GM18507 (cell line): ENCODE measurements at regions not wholly inside any gene's neighbourhood (a gene's known extent, or its start where the extent isn't known, plus 50 kb on each side); places are given as distances from the start of the nearest gene placed in this dataset.

Experiments used
- DNase-seq: peaks from one replicate; pipeline ENCODE4 v3.0.0; 2011; ENCODE audit warnings: low read depth; ENCODE audit not compliant: insufficient read length; ENCODE audit errors: extremely low spot score
- FAIRE-seq: peaks from 2 replicates; lab custom pipeline; 2011; peaks lifted over from hg19 to GRCh38; lab: Jason Lieb, UNC

- no peak for DNase-seq
- FAIRE-seq: no peak
Measured at GRCh38 chr11:19359221-19360000, 118.7 kb upstream of the E2F8 start.

- FAIRE-seq: no peak
- DNase-seq: no peak
Measured at GRCh38 chr11:19357943-19358342, 117.2 kb upstream of the E2F8 start.

GRCh38 chr11:19355601-19356000, 114.9 kb upstream of the E2F8 start:
- DNase-seq: no peak
- no peak for FAIRE-seq

- DNase-seq (no peak), FAIRE-seq (no peak)
Measured at GRCh38 chr11:19353287-19353850, 112.6 kb upstream of the E2F8 start.

- FAIRE-seq (no peak), DNase-seq (no peak)
Measured at GRCh38 chr11:19352771-19353160, 112.0 kb upstream of the E2F8 start.

- DNase-seq: no peak
- FAIRE-seq: no peak
Measured at GRCh38 chr11:19352072-19352770, 111.5 kb upstream of the E2F8 start.

- FAIRE-seq (no peak), DNase-seq (no peak)
Measured at GRCh38 chr11:19351426-19351825, 110.7 kb upstream of the E2F8 start.

GRCh38 chr11:19350160-19350559, 109.4 kb upstream of the E2F8 start:
- DNase-seq: no peak
- no peak for FAIRE-seq

GRCh38 chr11:19349340-19350025, 108.7 kb upstream of the E2F8 start:
- FAIRE-seq: no peak
- DNase-seq: no peak

GRCh38 chr11:19347911-19348310, 107.2 kb upstream of the E2F8 start:
- DNase-seq (no peak), FAIRE-seq (no peak)

GRCh38 chr11:19345848-19346681, 105.3 kb upstream of the E2F8 start:
- FAIRE-seq (no peak), DNase-seq (no peak)

GRCh38 chr11:19345519-19345847, 104.7 kb upstream of the E2F8 start:
- FAIRE-seq (no peak), DNase-seq (no peak)

- no peak for DNase-seq
- FAIRE-seq: no peak
Measured at GRCh38 chr11:19344661-19345518, 104.1 kb upstream of the E2F8 start.

- FAIRE-seq: no peak
- DNase-seq: no peak
Measured at GRCh38 chr11:19342036-19342435, 101.3 kb upstream of the E2F8 start.

GRCh38 chr11:19338375-19338774, 97.6 kb upstream of the E2F8 start:
- FAIRE-seq (no peak), DNase-seq (no peak)

GRCh38 chr11:19337779-19338178, 97.0 kb upstream of the E2F8 start:
- DNase-seq: no peak
- FAIRE-seq: no peak

- FAIRE-seq: no peak
- no peak for DNase-seq
Measured at GRCh38 chr11:19336331-19336730, 95.6 kb upstream of the E2F8 start.

GRCh38 chr11:19332476-19332875, 91.7 kb upstream of the E2F8 start:
- DNase-seq: no peak
- peak; percentile 47 for FAIRE-seq

GRCh38 chr11:19330416-19330815, 89.7 kb upstream of the E2F8 start:
- DNase-seq: no peak
- FAIRE-seq: no peak
